ENCODE measurements at regions not wholly inside any gene's neighbourhood (a gene's known extent, or its start where the extent isn't known, plus 50 kb on each side); places are given as distances from the start of the nearest gene placed in this dataset.
"Not testable (repeated sequence)": the region's sequence is repeated elsewhere in the genome, so short reads cannot be mapped to it uniquely, and the experiment has no call there.

GRCh38 chr18:4705894-4706293, 250.8 kb upstream of the DLGAP1 start:
- Mint-ChIP-seq H3K36me3 (ENCODE audit: low read depth) (no peaks in the 10 kb centered on the region), H3K4me3 (no peak overlapping the region), H3K27me3 (no peaks in the 10 kb centered on the region), H3K27ac (no peak overlapping the region), H3K4me1 (no peaks in the 10 kb centered on the region), H3K9me3 (peaks cover 1% of the 10 kb centered on the region)
- no peak for TF ChIP-seq CTCF (IDR thresholded peaks at IDR 0.05)
- DNase-seq (no peak), ATAC-seq (ENCODE audit: low read depth) (no peak)
- POLR2A ChIA-PET = no interaction called here
- CTCF ChIA-PET = no interaction called here
- intact Hi-C loops (cut with micrococcal nuclease) = no loop called here

GRCh38 chr18:4704781-4705180, 249.7 kb upstream of the DLGAP1 start:
- ChIA-PET CTCF (no interaction called here), POLR2A (no interaction called here)
- DNase-seq (no peak), ATAC-seq (ENCODE audit: low read depth) (no peak)
- Mint-ChIP-seq H3K27ac (no peak overlapping the region), H3K36me3 (ENCODE audit: low read depth) (no peaks in the 10 kb centered on the region), H3K27me3 (no peaks in the 10 kb centered on the region), H3K4me1 (no peaks in the 10 kb centered on the region), H3K4me3 (no peak overlapping the region), H3K9me3 (peaks cover 1% of the 10 kb centered on the region)
- TF ChIP-seq CTCF (IDR thresholded peaks at IDR 0.05) = no peak
- intact Hi-C loops (cut with micrococcal nuclease) = no loop called here

- DNase-seq = no peak
- POLR2A ChIA-PET = no interaction called here
- Mint-ChIP-seq H3K27me3 (no peaks in the 10 kb centered on the region), H3K27ac (no peak overlapping the region), H3K9me3 (peaks cover 11% of the 10 kb centered on the region), H3K4me1 (no peaks in the 10 kb centered on the region), H3K36me3 (ENCODE audit: low read depth) (no peaks in the 10 kb centered on the region), H3K4me3 (no peak overlapping the region)
- TF ChIP-seq CTCF (IDR thresholded peaks at IDR 0.05) = no peak
- CTCF ChIA-PET = no interaction called here
- intact Hi-C loops (cut with micrococcal nuclease) = no loop called here
- no peak for ATAC-seq (ENCODE audit: low read depth)
Observed at GRCh38 chr18:4691836-4692235, 236.7 kb upstream of the DLGAP1 start.

- H3K9me3 Mint-ChIP-seq; POLR2A ChIA-PET; H3K4me1 Mint-ChIP-seq; ATAC-seq (ENCODE audit: low read depth); intact Hi-C loops (cut with micrococcal nuclease); CTCF ChIA-PET; H3K36me3 Mint-ChIP-seq (ENCODE audit: low read depth); H3K4me3 Mint-ChIP-seq; H3K27me3 Mint-ChIP-seq; DNase-seq; H3K27ac Mint-ChIP-seq: not testable (repeated sequence)
Observed at GRCh38 chr18:4678685-4679084, 223.6 kb upstream of the DLGAP1 start.

- DNase-seq = no peak
- ChIA-PET POLR2A (no interaction called here), CTCF (no interaction called here)
- ATAC-seq (ENCODE audit: low read depth) = no peak
- Mint-ChIP-seq H3K9me3 (peaks cover 10% of the 10 kb centered on the region), H3K4me1 (no peaks in the 10 kb centered on the region), H3K36me3 (ENCODE audit: low read depth) (no peaks in the 10 kb centered on the region), H3K27me3 (no peaks in the 10 kb centered on the region), H3K4me3 (no peak overlapping the region), H3K27ac (no peak overlapping the region)
- no peak for TF ChIP-seq CTCF (IDR thresholded peaks at IDR 0.05)
- intact Hi-C loops (cut with micrococcal nuclease) = no loop called here
Observed at GRCh38 chr18:4677006-4677405, 221.9 kb upstream of the DLGAP1 start.

GRCh38 chr18:4672162-4672561, 217.1 kb upstream of the DLGAP1 start:
- DNase-seq (no peak), ATAC-seq (ENCODE audit: low read depth) (no peak)
- no peak overlapping the region for H3K27ac Mint-ChIP-seq
- H3K36me3 Mint-ChIP-seq (ENCODE audit: low read depth) = no peaks in the 10 kb centered on the region
- TF ChIP-seq CTCF (IDR thresholded peaks at IDR 0.05) = no peak
- no peak overlapping the region for H3K4me3 Mint-ChIP-seq
- H3K9me3 Mint-ChIP-seq = peaks cover 35% of the 10 kb centered on the region
- no peaks in the 10 kb centered on the region for H3K4me1 Mint-ChIP-seq
- intact Hi-C loops (cut with micrococcal nuclease) = no loop called here
- POLR2A ChIA-PET = no interaction called here
- CTCF ChIA-PET = no interaction called here
- H3K27me3 Mint-ChIP-seq = no peaks in the 10 kb centered on the region
